Parathyroid adenoma (tissue), 2 donors: ENCODE measurements at regions not wholly inside any gene's neighbourhood (a gene's known extent, or its start where the extent isn't known, plus 50 kb on each side); places are given as distances from the start of the nearest gene placed in this dataset.

ENCODE experiments used
- H2AFZ ChIP-seq: fragments of 300-600 bp; sonication (generic); one replicate; pipeline ENCODE4 v1.7.0; 2017; ENCODE audit warnings: antibody characterized with exemption, mild to moderate bottlenecking
- H3K27ac ChIP-seq: fragments of 300-600 bp; sonication (generic); one replicate; pipeline ENCODE4 v1.7.0; 2017
- H3K27me3 ChIP-seq: fragments of 300-600 bp; sonication (generic); one replicate; pipeline ENCODE4 v1.7.0; 2017; ENCODE audit warnings: low read length; ENCODE audit not compliant: control insufficient read depth, insufficient read depth
- H3K36me3 ChIP-seq: fragments of 300-600 bp; sonication (generic); one replicate; pipeline ENCODE4 v1.7.0; 2017; ENCODE audit warnings: low read length; ENCODE audit not compliant: control insufficient read depth, insufficient read depth
- H3K4me1 ChIP-seq: fragments of 300-600 bp; sonication (generic); one replicate; pipeline ENCODE4 v1.7.0; 2017; ENCODE audit warnings: control low read depth
- H3K4me2 ChIP-seq: fragments of 300-600 bp; sonication (generic); one replicate; pipeline ENCODE4 v1.7.0; 2017; ENCODE audit warnings: low read length
- H3K4me3 ChIP-seq: fragments of 300-600 bp; sonication (generic); one replicate; pipeline ENCODE4 v1.7.0; 2017; ENCODE audit warnings: low read depth, low read length
- H3K79me2 ChIP-seq: fragments of 300-600 bp; sonication (generic); one replicate; pipeline ENCODE4 v1.7.0; 2017; ENCODE audit warnings: control low read depth
- H3K9ac ChIP-seq: fragments of 300-600 bp; sonication (generic); one replicate; pipeline ENCODE4 v1.7.0; 2017; ENCODE audit warnings: mild to moderate bottlenecking
- H3K9me3 ChIP-seq: fragments of 300-600 bp; sonication (generic); one replicate; pipeline ENCODE4 v1.7.0; 2017; ENCODE audit warnings: low read length; ENCODE audit not compliant: control insufficient read depth
- CTCF ChIP-seq: fragments of 300-600 bp; sonication (generic); IDR thresholded peaks from one replicate; pipeline ENCODE4 v1.7.0; 2017; ENCODE audit warnings: antibody characterized with exemption, mild to moderate bottlenecking
- donor health status: primary hyperparathyroidism.

DNA sequence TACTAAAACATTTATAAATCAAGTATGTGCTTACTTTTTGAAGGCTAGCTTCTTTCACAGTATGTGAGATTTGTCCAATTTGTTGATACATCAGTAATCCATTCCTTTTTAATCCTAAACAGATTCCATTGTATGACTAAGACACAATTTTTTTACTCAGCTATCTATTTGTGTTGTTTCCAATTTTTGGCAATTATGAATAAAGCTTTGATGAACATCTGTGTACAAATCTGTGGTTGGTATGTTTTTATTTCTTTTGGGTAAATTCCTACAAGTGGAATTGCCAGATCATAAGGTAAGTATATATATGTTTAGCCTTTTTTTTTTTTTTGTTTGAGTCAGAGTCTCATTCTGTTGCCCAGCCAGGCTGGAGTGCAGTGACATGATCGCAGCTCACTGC lies 56.2 kb upstream of the VEPH1 start:
- TF ChIP-seq CTCF = no peak
- H3K4me3 ChIP-seq = no peak overlapping the region

More for the DNA sequence above, 56.2 kb upstream of the VEPH1 start:
- Histone ChIP-seq H3K9me3 (no peaks in the 10 kb centered on the region), H3K27me3 (no peaks in the 10 kb centered on the region), H3K4me1 (no peaks in the 10 kb centered on the region), H3K79me2 (no peaks in the 10 kb centered on the region), H3K36me3 (no peaks in the 10 kb centered on the region), H3K27ac (no peak overlapping the region), H3K9ac (no peak overlapping the region), H2AFZ (no peak overlapping the region), H3K4me2 (no peak overlapping the region)
